Stimulated activated CD8-positive, alpha-beta memory T cell treated with anti-CD3 and anti-CD28 coated beads, Interleukin-7, amount 100 ng/mL, for 4 hours (primary cell): ENCODE measurements at regions not wholly inside any gene's neighbourhood (a gene's known extent, or its start where the extent isn't known, plus 50 kb on each side); places are given as distances from the start of the nearest gene placed in this dataset.
A peak's percentile ranks its signal among the peaks of the same experiment; 100 is the strongest.

ENCODE experiments used
- DNase-seq, 2 donors: peaks; one replicate each; pipeline ENCODE4 v3.0.0-alpha.2; 2020; ENCODE audit warnings: low read depth in 2 of 2

- DNase-seq, result no peak
Measured at GRCh38 chr6:169965657-169966311, 214.4 kb downstream of the ERMARD start.

GRCh38 chr6:169965239-169965638 is 213.8 kb downstream of the ERMARD start:
- DNase-seq, result no peak

- no peak for DNase-seq
Measured at GRCh38 chr6:169964486-169965180, 213.2 kb downstream of the ERMARD start.

GRCh38 chr6:169963581-169964297 is 212.3 kb downstream of the ERMARD start:
- no peak for DNase-seq

- no peak for DNase-seq
Measured at GRCh38 chr6:169962604-169963469, 211.4 kb downstream of the ERMARD start.

DNA sequence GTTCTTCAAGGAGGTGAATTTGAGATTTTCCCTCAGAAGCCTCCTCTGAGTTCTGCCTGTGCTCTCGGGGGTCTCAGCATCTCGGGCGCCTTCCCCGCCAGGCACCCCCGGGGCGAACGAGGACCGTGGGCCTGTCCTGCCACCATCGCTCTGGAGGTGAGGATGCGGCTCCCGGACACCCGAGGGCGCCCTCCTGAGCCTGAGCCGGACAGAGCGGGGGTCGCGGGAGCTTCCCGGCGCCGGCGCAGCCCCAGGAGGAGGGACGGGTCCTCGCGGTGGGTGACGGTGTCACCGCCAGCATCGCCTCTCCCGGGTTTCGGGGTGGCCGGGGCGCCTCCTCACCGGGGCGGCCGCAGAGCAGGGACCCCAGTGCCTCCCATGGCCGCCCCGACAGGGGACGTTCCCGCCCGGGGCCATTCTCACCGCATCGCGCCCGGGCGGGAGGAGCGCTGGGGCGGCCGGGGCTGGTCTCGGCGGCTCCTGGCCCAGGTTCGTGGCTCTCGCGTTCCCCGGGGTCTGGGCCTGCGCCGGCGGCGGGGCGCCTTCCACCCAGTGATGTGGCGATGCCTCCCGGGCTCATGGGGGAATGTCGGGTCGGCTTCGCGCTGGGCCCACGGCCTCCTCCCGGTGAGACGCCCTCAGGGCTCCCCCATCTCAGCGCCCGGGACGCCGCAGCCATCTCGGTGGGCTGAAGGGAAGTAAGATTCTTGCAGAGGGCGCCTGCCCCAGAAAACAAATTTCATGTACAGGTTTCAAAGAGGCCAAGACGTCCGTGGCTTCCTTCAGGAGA is 210.5 kb downstream of the ERMARD start:
- no peak for DNase-seq

DNA sequence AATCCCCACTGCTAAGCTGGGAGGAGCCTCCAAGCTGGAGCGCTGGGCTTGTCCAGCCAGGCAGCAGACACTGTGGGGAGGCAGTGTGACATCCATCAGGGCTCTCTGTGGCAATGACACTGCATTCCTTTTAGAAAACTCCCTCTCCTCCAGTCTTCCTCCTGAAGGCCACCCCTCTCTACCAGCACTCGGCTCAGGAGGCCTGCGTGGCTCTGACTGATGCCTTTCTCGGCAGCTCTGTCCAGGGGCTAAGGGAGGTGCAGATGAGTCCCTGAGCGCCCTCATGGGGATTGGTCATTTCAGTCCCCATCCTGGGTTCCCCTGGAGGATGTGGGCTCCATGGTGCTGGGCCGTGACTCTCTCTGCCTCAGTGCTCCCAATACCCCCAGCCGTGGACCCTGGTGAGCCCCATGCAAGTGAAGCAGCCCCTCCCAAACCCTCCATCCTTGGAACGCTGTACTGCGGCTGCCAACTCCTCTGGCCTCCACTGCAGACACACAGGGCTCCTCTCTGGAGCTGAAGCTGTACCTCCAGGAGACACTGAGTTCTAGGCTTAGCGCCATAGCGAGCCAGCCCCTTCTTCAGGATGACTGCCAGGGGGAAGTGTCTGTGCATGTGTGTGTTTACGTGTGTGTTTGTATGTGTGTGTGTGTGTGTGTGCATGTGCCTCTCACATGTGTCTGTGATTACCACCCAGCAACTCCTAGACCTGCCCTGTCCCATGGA is 209.6 kb downstream of the ERMARD start:
- no peak for DNase-seq

GRCh38 chr6:169960521-169960885 is 209.1 kb downstream of the ERMARD start:
- DNase-seq, result no peak

- no peak for DNase-seq
Measured at GRCh38 chr6:169960003-169960344, 208.6 kb downstream of the ERMARD start.

GRCh38 chr6:169959136-169960002 is 207.9 kb downstream of the ERMARD start:
- peak; percentile 17 to 21 for DNase-seq

DNA sequence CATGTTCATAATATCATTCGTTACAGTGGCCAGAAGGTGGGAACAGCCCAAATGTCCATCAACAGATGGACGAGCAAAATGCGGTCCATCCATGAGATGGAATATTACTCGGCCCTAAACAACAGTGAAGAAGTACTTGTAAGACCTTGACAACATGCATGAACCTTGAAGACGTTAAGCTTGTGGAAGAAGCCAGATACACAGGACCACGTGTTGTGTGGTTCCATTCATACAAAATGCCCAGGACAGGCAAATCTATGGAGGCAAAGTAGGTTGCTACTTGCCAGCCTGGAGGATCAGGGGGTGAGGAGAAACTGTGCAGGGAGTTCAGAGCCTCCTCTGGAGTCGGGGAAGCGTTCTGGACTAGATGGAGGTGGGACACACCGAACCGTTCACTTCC is 207.1 kb downstream of the ERMARD start:
- DNase-seq, result no peak

- no peak for DNase-seq
Measured at GRCh38 chr6:169957351-169957963, 206.0 kb downstream of the ERMARD start.

GRCh38 chr6:169956580-169956979 is 205.2 kb downstream of the ERMARD start:
- no peak for DNase-seq

- no peak for DNase-seq
Measured at GRCh38 chr6:169955731-169956437, 204.5 kb downstream of the ERMARD start.

- DNase-seq, result no peak
Measured at GRCh38 chr6:169954977-169955376, 203.6 kb downstream of the ERMARD start.

DNA sequence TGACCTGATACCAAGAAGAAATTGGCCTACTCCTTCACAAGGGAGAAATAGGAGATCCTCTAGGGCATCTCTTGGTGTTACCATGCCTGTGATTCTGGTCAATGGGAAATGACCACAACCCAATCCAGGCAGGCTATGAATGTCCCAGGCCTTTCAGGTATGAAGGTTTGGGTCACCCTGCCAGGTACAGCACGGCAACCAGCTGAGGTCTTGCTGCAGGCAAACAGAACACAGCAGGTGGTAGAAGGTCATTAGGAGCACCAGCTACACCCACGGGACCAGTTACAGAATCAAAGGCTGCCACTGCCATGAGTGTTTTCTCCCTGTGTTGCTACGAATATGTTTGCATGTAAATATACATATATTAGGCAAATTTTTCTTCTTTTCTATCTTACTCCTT is 202.3 kb downstream of the ERMARD start:
- DNase-seq, result no peak

DNA sequence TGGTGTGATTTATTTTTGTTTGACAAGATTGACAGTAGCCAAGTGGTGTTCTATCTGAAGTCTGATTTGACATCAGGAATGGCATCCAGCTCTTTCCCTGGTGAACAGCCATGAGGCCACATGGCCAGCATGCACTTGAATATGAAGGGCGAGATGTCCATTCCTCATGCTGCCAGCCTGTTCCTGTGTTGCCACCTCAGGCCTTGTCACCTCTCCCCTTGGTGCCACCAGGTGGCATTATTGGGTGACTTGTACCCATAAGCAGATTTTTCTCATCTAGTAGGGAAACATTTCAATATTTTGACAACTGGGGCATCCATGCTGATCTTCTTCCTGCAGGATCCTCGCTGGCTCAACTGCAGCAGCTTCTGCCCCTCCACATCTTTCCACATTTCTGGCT is 199.1 kb downstream of the ERMARD start:
- DNase-seq, result no peak

DNA sequence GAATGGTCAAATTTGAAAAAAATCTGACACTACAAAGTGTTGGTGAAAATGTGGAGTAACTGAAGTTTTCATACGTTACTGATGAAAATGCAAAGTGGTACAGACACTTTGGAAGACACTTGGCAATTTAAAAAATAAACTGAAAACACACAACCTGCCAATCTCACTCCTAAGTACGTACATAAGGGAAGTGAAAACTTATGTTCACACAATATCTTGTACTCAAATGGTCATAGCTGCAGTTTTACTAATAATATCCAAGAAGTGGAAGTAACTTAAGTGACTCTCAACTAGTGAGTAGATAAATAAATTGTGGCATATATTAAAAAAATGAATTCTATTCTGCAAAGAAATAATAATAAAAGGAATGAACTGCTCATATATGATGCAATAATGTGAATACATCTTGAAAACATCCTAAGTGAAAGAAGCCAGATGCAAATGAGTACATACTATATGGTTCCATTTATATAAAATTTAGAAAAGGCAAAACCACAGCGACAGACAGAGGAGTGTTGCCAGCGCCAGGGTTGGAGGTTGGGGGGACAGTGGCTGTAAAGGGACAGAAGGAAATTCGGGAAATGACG is 198.2 kb downstream of the ERMARD start:
- DNase-seq, result no peak
